B cell (primary cell): ENCODE measurements at regions not wholly inside any gene's neighbourhood (a gene's known extent, or its start where the extent isn't known, plus 50 kb on each side); places are given as distances from the start of the nearest gene placed in this dataset.

ENCODE experiments used
- ATAC-seq: fragments of 200-7000 bp; cut with Tn5 transposase; one replicate; pipeline ENCODE4 v1.10.0; 2021; ENCODE audit warnings: low read depth, mild to moderate bottlenecking, moderate number of reproducible peaks, moderate library complexity
- CTCF ChIA-PET: fragments of 350-600 bp; sonication (Branson Sonifier 250); formaldehyde crosslinking; loops from one replicate; lab custom pipeline; 2021; ENCODE audit warnings: antibody characterized with exemption, inconsistent platforms; lab: Charles Lee
- POLR2A ChIA-PET: fragments of 350-600 bp; sonication (Branson Sonifier 250); formaldehyde crosslinking; loops from one replicate; lab custom pipeline; 2021; ENCODE audit warnings: antibody characterized with exemption; lab: Charles Lee
- DNase-seq: peaks from one replicate; pipeline ENCODE4 v3.0.0; 2013
- H2AFZ ChIP-seq: 2 replicates; pipeline ENCODE4 v1.6.1; 2012; ENCODE audit warnings: mild to moderate bottlenecking, low read depth, low read length; ENCODE audit not compliant: insufficient read depth, poor library complexity, severe bottlenecking
- H3K27ac ChIP-seq, 2 donors: 1 replicate in 1 of 2; 2 replicates in 1 of 2; pipeline ENCODE4 v1.5.1; 2012 to 2013; ENCODE audit warnings: low read length in 2 of 2, mild to moderate bottlenecking in 2 of 2, moderate library complexity in 1 of 2
- H3K27me3 ChIP-seq, 4 experiments: fragments of 200-600 bp in 1 of 4; sonication (generic) in 1 of 4; replicated peaks in 1 of 4; 1 replicate in 2 of 4; 2 replicates in 2 of 4; pipeline versions ENCODE4 v1.6.1 to v1.7.0; 2013 to 2016; ENCODE audit warnings: low read length in 3 of 4, mild to moderate bottlenecking in 2 of 4, mixed read lengths in 1 of 4, moderate library complexity in 1 of 4; ENCODE audit not compliant: insufficient read depth in 4 of 4, control insufficient read depth in 3 of 4; ENCODE audit errors: control extremely low read depth in 1 of 4
- H3K36me3 ChIP-seq, 2 experiments: replicated peaks in 1 of 2; 1 replicate in 1 of 2; 2 replicates in 1 of 2; pipeline versions ENCODE4 v1.6.1 to v1.7.1; 2013; ENCODE audit warnings: low read length in 1 of 2; ENCODE audit not compliant: insufficient read depth in 2 of 2, control insufficient read depth in 1 of 2; ENCODE audit errors: control extremely low read depth in 1 of 2, extremely low read depth in 1 of 2
- H3K4me1 ChIP-seq, 2 donors: fragments of 200-600 bp in 1 of 2; sonication (generic) in 1 of 2; 1 replicate in 1 of 2; 2 replicates in 1 of 2; pipeline versions ENCODE4 v1.5.1 to v1.6.1; 2013 to 2017; ENCODE audit warnings: low read length in 2 of 2; ENCODE audit not compliant: control insufficient read depth in 2 of 2, insufficient read depth in 2 of 2
- H3K4me2 ChIP-seq: replicated peaks from 2 replicates; pipeline ENCODE3; 2012; ENCODE audit warnings: mild to moderate bottlenecking, low read depth, low read length; ENCODE audit not compliant: poor library complexity, severe bottlenecking
- H3K4me3 ChIP-seq, 5 experiments: fragments of 200-600 bp in 1 of 5; sonication (generic) in 1 of 5; 1 replicate in 3 of 5; 2 replicates in 2 of 5; pipeline versions ENCODE4 v1.5.1 to v1.7.0; 2011 to 2016; ENCODE audit warnings: low read length in 4 of 5, mild to moderate bottlenecking in 4 of 5, low read depth in 2 of 5, control low read depth in 1 of 5, moderate library complexity in 1 of 5; ENCODE audit not compliant: insufficient read depth in 1 of 5; ENCODE audit errors: control extremely low read depth in 1 of 5, extremely low read depth in 1 of 5
- H3K79me2 ChIP-seq: fragments of 200-600 bp; sonication (generic); one replicate; pipeline ENCODE4 v1.6.0; 2016; ENCODE audit warnings: low read length; ENCODE audit not compliant: control insufficient read depth, insufficient read depth
- H3K9ac ChIP-seq: fragments of 200-600 bp; sonication (generic); 2 replicates; pipeline ENCODE4 v1.6.1; 2017; ENCODE audit warnings: mild to moderate bottlenecking, low read length, moderate library complexity
- H3K9me3 ChIP-seq, 3 donors: one replicate each; pipeline versions ENCODE4 v1.6.1 to v1.7.1; 2013; ENCODE audit warnings: low read length in 2 of 3; ENCODE audit not compliant: control insufficient read depth in 2 of 3, insufficient read depth in 1 of 3; ENCODE audit errors: control extremely low read depth in 1 of 3
- H4K20me1 ChIP-seq: 2 replicates; pipeline ENCODE4 v1.6.0; 2012; ENCODE audit warnings: mild to moderate bottlenecking, low read length; ENCODE audit not compliant: insufficient read depth, control insufficient read depth, poor library complexity, severe bottlenecking
- H3K27ac Mint-ChIP-seq: one replicate; pipeline ENCODE4 v1.8.0; 2021; ENCODE audit warnings: mixed read lengths
- H3K27me3 Mint-ChIP-seq: one replicate; pipeline ENCODE4 v1.8.0; 2021; ENCODE audit warnings: mixed read lengths
- H3K4me1 Mint-ChIP-seq: one replicate; pipeline ENCODE4 v1.8.0; 2021; ENCODE audit warnings: mixed read lengths
- H3K4me3 Mint-ChIP-seq: one replicate; pipeline ENCODE4 v1.8.0; 2021; ENCODE audit warnings: mixed read lengths
- H3K9me3 Mint-ChIP-seq: one replicate; pipeline ENCODE4 v1.8.0; 2022; ENCODE audit warnings: mixed read lengths; ENCODE audit not compliant: insufficient read depth
- CTCF ChIP-seq: fragments of 200-600 bp; IDR thresholded peaks from one replicate; pipeline ENCODE4 v1.8.0; 2022; ENCODE audit warnings: antibody characterized with exemption, mild to moderate bottlenecking
- EZH2 ChIP-seq: IDR thresholded peaks from 2 replicates; pipeline ENCODE4 v1.6.1; 2012; ENCODE audit warnings: borderline replicate concordance, low read depth, mild to moderate bottlenecking, moderate library complexity, low read length; ENCODE audit not compliant: insufficient read depth, poor library complexity, severe bottlenecking
- WGBS: methylation state at CpG from one replicate; pipeline ENCODE4 v1.1.5; 2013; ENCODE audit warnings: missing lambda C conversion rate; ENCODE audit not compliant: insufficient coverage; 5-methylcytosine and 5-hydroxymethylcytosine counted together
- intact Hi-C: fragments of 100-400 bp; cut with micrococcal nuclease; formaldehyde crosslinking; loops from one replicate; pipeline ENCODE4 v1.10.0; 2022

DNA sequence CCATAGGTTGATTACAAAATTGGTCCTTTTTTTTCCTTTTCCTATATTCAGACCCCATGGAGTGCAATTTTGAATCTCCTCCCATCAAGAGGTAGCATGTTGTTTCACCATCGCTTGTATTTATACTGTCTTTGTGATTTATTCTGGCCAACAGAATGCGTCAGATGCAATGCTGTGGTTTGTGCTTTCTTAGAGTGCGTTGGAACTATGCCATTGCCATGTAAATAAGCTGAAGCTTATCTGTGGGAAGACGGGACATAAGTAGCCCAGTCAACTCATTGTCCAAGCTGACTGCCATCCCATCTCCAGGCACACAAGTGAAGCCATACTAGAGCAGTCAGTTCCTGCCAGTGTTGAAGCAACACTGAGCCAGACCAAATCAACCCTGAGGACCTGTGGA, 1339.3 kb upstream of the GOT2 start:
- Mint-ChIP-seq H3K27me3 (no peaks in the 10 kb centered on the region), H3K4me1 (no peaks in the 10 kb centered on the region), H3K9me3 (peaks cover 2% of the 10 kb centered on the region), H3K4me3 (no peak overlapping the region), H3K27ac (no peak overlapping the region)
- Histone ChIP-seq H3K79me2 (no peaks in the 10 kb centered on the region), H3K4me2 (no peak overlapping the region), H3K4me3 (no peak overlapping the region), H3K4me1 (no peaks in the 10 kb centered on the region), H3K9ac (no peak overlapping the region), H3K27ac (no peak overlapping the region), H4K20me1 (no peaks in the 10 kb centered on the region), H3K27me3 (no peaks in the 10 kb centered on the region), H2AFZ (no peak overlapping the region), H3K9me3 (peaks cover 0 to 1% (median 0%) of the 10 kb centered on the region in 3 donors), H3K36me3 (no peaks in the 10 kb centered on the region)
- DNase-seq (no peak), ATAC-seq (no peak)
- intact Hi-C loops, result no loop called here
- 94% methylated on average over 3 of the region's 4 CpGs for WGBS
- no peak for TF ChIP-seq CTCF
- TF ChIP-seq EZH2, result no peak
- CTCF ChIA-PET, result no interaction called here
- POLR2A ChIA-PET, result no interaction called here

DNA sequence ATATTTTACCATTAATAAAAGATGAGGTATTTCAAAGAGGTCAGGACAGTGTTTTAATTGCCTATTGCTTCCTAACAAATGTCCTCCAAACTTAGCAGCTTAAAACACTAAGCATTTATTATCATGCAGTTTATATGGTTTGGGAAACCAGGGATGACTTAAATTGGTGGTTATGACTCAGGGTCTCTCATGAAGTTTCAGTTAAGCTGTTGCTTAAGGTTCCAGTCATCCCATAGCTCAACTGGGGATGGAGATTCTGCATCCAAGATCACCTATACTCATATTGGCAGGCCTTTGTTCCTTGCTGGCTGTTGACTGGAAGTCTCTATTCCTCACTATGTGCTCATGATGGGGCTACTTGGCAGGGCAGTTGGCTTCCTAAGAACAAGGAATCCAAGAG, 1329.9 kb upstream of the GOT2 start:
- Histone ChIP-seq H3K36me3 (no peaks in the 10 kb centered on the region), H3K79me2 (no peaks in the 10 kb centered on the region), H3K27me3 (no peaks in the 10 kb centered on the region), H4K20me1 (no peaks in the 10 kb centered on the region), H3K4me1 (no peaks in the 10 kb centered on the region), H3K4me2 (no peak overlapping the region), H2AFZ (no peak overlapping the region), H3K9ac (no peak overlapping the region), H3K27ac (no peak overlapping the region), H3K9me3 (no peaks in the 10 kb centered on the region), H3K4me3 (no peak overlapping the region)
- Mint-ChIP-seq H3K9me3 (no peaks in the 10 kb centered on the region), H3K27me3 (no peaks in the 10 kb centered on the region), H3K27ac (no peak overlapping the region), H3K4me3 (no peak overlapping the region), H3K4me1 (no peaks in the 10 kb centered on the region)
- TF ChIP-seq EZH2 (no peak), CTCF (no peak)
- ChIA-PET CTCF (no interaction called here), POLR2A (no interaction called here)
- intact Hi-C loops, result no loop called here
- DNase-seq (no peak), ATAC-seq (no peak)
